Subcutaneous abdominal adipose tissue (tissue), 5 donors: ENCODE measurements at regions not wholly inside any gene's neighbourhood (a gene's known extent, or its start where the extent isn't known, plus 50 kb on each side); places are given as distances from the start of the nearest gene placed in this dataset.

Source experiments
- H3K27ac ChIP-seq: one replicate; pipeline ENCODE4 v1.7.0; 2013; ENCODE audit warnings: low read depth, mild to moderate bottlenecking, inconsistent platforms, low read length, moderate library complexity
- H3K27me3 ChIP-seq, 5 donors: one replicate each; pipeline ENCODE4 v1.7.0; 2013; ENCODE audit warnings: low read length in 5 of 5, inconsistent platforms in 1 of 5; ENCODE audit not compliant: control insufficient read depth in 5 of 5, insufficient read depth in 4 of 5
- H3K36me3 ChIP-seq, 5 donors: one replicate each; pipeline ENCODE4 v1.7.0; 2013; ENCODE audit warnings: low read length in 5 of 5; ENCODE audit not compliant: control insufficient read depth in 5 of 5, insufficient read depth in 5 of 5
- H3K4me1 ChIP-seq, 5 donors: one replicate each; pipeline ENCODE4 v1.7.0; 2013; ENCODE audit warnings: low read length in 5 of 5, mild to moderate bottlenecking in 3 of 5, moderate library complexity in 1 of 5; ENCODE audit not compliant: control insufficient read depth in 5 of 5, insufficient read depth in 5 of 5
- H3K4me3 ChIP-seq, 5 donors: one replicate each; pipeline ENCODE4 v1.7.0; 2013; ENCODE audit warnings: low read length in 5 of 5, low read depth in 1 of 5
- H3K9ac ChIP-seq, 5 donors: one replicate each; pipeline ENCODE4 v1.7.0; 2013; ENCODE audit warnings: low read length in 5 of 5, mild to moderate bottlenecking in 4 of 5, moderate library complexity in 3 of 5
- H3K9me3 ChIP-seq, 5 donors: one replicate each; pipeline ENCODE4 v1.7.0; 2013; ENCODE audit warnings: low read length in 5 of 5; ENCODE audit not compliant: control insufficient read depth in 5 of 5
- donor health status: healthy.
- donor health status: healthy.
- donor health status: healthy.
- donor health status: healthy.
- donor health status: healthy.

DNA sequence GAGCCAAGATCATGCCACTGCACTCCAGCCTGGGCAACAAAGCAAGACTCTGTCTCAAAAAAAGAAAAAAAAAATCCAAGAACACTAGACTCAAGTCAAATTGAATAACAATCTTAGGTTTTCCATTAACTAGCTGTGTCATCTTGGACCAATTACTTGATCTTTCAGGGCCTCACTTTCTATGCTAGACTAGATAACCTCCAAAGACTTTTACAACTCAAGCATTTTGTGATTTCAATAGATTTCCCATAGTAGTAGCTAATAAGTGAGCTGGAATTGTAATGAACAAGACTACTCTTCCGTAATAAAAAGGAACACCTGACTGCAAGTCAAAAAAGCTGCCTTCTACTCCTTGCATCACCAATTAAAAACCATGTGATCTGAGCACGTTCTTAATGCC is 127.0 kb upstream of the SSTR1 start:
- Histone ChIP-seq H3K36me3 (no peaks in the 10 kb centered on the region), H3K27ac (no peak overlapping the region), H3K27me3 (no peaks in the 10 kb centered on the region), H3K9me3 (no peaks in the 10 kb centered on the region), H3K9ac (no peak overlapping the region), H3K4me1 (peaks cover 0 to 2% (median 0%) of the 10 kb centered on the region in 5 donors), H3K4me3 (no peak overlapping the region)

DNA sequence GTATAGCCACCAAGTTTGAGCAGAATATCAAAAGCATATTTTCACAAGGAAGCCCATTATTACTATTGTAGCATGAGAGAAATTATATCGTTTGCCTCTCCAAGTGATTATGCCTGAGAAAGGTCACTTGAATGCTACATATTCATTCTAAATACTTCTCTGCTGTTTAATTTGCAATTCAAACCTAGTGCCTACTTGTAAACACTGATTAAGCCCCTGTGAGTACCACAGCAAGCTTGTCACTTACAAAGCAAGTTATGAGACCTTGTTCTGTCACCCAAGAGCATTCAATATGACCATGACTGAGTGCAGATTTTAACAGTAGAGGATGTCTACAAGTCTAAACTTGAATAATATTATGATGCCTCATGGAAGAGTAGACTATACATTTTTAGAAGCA is 124.7 kb upstream of the SSTR1 start:
- Histone ChIP-seq H3K36me3 (no peaks in the 10 kb centered on the region), H3K27ac (no peak overlapping the region), H3K4me3 (no peak overlapping the region), H3K9ac (no peak overlapping the region), H3K9me3 (no peaks in the 10 kb centered on the region), H3K27me3 (no peaks in the 10 kb centered on the region), H3K4me1 (no peaks in the 10 kb centered on the region)

DNA sequence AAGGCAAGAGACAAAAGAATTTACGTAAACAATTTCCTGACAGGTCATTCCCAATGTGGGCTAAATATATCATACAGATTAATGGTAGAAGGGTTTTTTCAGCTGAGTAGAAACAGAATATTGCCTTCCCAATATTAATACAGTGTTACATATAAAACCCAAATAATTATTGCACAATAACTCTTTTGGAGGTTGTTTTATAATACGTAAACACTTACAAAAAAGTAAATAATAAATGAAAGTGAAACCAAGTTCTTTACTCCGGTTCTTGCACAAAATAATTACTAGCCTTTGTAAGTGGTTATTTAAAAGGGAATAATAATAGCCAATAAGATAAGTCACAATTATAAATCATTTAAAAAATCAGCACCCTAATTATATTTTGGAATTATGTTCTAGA is 118.6 kb upstream of the SSTR1 start:
- no peaks in the 10 kb centered on the region for H3K36me3 ChIP-seq
- H3K27me3 ChIP-seq = no peaks in the 10 kb centered on the region
- no peak overlapping the region for H3K9ac ChIP-seq
- H3K4me1 ChIP-seq = peaks cover 0 to 5% (median 0%) of the 10 kb centered on the region in 5 donors
- H3K4me3 ChIP-seq = peak overlapping the region; percentile 44 to 63 (median 51)
- H3K27ac ChIP-seq = no peak overlapping the region
- H3K9me3 ChIP-seq = peaks cover 4 to 20% (median 14%) of the 10 kb centered on the region in 5 donors

DNA sequence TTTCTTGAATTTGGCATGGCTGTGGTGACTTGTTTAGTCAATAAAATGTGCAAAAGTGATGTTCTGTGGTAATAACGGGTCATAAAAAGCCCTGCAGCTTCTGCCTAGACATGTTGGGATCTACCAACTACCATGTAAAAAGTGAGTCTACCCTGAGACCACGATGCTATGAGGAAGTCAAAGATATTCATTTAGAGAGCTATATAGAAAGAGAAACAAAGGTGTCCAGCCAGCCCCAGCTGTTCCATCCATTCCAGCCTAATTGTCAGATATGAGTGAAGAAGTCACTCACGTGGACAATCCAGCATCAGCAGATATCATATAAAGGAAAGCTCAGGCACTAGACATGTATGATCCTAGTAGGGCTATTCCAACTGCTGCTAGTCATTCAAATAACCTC is 117.2 kb upstream of the SSTR1 start:
- H3K36me3 ChIP-seq = no peaks in the 10 kb centered on the region
- H3K4me1 ChIP-seq = peaks cover 0 to 5% (median 0%) of the 10 kb centered on the region in 5 donors
- no peak overlapping the region for H3K27ac ChIP-seq
- no peak overlapping the region for H3K4me3 ChIP-seq
- H3K9me3 ChIP-seq = peaks cover 4 to 21% (median 20%) of the 10 kb centered on the region in 5 donors
- no peaks in the 10 kb centered on the region for H3K27me3 ChIP-seq
- H3K9ac ChIP-seq = no peak overlapping the region

GRCh38 chr14:38098074-38098836 is 109.4 kb upstream of the SSTR1 start:
- Histone ChIP-seq H3K4me1 (no peaks in the 10 kb centered on the region), H3K9me3 (peaks cover 4 to 20% (median 12%) of the 10 kb centered on the region in 5 donors), H3K4me3 (no peak overlapping the region), H3K36me3 (no peaks in the 10 kb centered on the region), H3K27ac (no peak overlapping the region), H3K27me3 (no peaks in the 10 kb centered on the region), H3K9ac (no peak overlapping the region)

- Histone ChIP-seq H3K9ac (no peak overlapping the region), H3K27me3 (no peaks in the 10 kb centered on the region), H3K36me3 (no peaks in the 10 kb centered on the region)
These were observed 106.0 kb upstream of the SSTR1 start for GRCh38 chr14:38101679-38102078.

GRCh38 chr14:38103542-38104225 is 104.0 kb upstream of the SSTR1 start:
- Histone ChIP-seq H3K36me3 (no peaks in the 10 kb centered on the region), H3K9ac (no peak overlapping the region), H3K4me3 (no peak overlapping the region), H3K27ac (no peak overlapping the region), H3K27me3 (no peaks in the 10 kb centered on the region), H3K9me3 (peaks cover 3 to 11% (median 4%) of the 10 kb centered on the region in 5 donors), H3K4me1 (no peaks in the 10 kb centered on the region)

More at GRCh38 chr14:38101679-38102078, 106.0 kb upstream of the SSTR1 start:
- Histone ChIP-seq H3K4me3 (peak overlapping the region in 1 of 5 donors; percentile 15), H3K27ac (no peak overlapping the region), H3K4me1 (no peaks in the 10 kb centered on the region), H3K9me3 (peaks cover 3 to 11% (median 6%) of the 10 kb centered on the region in 5 donors)

DNA sequence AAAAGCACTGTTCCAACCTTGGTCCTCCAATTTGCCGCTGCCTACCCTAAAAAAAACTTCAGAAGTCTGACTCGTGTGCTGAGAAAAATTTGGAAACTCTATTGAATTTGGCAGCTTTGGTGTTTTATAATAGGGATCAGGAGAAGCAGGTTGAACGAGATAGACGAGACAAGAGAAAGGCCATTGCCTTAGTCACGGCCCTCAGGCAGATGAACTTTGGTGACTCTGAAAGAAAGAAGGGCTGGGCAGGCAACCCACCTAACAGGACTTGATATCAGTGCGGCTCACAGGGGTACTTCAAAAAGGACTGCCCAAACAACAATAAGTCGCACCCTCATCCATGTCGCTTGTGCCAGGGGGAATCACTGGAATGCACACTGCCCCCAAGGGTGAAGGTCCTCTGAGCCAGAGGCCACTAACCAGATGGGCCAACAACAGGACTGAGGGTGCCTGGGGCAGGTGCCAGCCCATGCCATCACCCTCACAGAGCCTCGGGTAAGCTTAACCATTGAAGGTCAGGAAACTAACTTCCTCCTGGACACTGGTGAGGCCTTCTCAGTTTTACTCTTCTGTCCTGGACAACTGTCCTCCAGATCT is 102.5 kb upstream of the SSTR1 start:
- Histone ChIP-seq H3K27me3 (no peaks in the 10 kb centered on the region), H3K4me1 (no peaks in the 10 kb centered on the region), H3K27ac (no peak overlapping the region), H3K9me3 (peaks cover 3 to 6% (median 4%) of the 10 kb centered on the region in 5 donors), H3K4me3 (no peak overlapping the region), H3K9ac (no peak overlapping the region), H3K36me3 (no peaks in the 10 kb centered on the region)

DNA sequence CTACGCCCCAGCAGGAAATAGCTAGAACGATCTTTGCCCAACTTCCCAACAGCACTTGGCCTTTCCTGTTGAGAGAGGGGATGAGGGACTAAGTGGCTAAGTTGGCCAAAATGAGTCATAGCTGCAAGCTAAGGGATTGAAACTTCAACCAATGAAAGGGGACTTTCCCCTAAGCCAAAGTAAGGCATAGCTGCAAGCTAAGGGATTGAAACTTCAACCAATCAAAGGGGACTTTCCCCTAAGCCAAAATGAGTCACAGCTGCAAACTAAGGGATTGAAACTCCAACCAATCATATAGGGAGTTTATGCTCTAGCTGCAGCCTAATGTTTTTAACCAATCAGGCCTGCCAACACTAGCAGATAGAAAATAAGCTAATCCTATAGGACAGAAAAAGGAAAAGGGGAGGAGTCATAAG is 100.5 kb upstream of the SSTR1 start:
- Histone ChIP-seq H3K4me1 (no peaks in the 10 kb centered on the region), H3K4me3 (no peak overlapping the region), H3K9ac (no peak overlapping the region), H3K27ac (no peak overlapping the region), H3K9me3 (no peaks in the 10 kb centered on the region), H3K27me3 (no peaks in the 10 kb centered on the region), H3K36me3 (no peaks in the 10 kb centered on the region)

GRCh38 chr14:38108681-38109080 is 99.0 kb upstream of the SSTR1 start:
- Histone ChIP-seq H3K4me1 (no peaks in the 10 kb centered on the region), H3K9me3 (no peaks in the 10 kb centered on the region), H3K4me3 (no peak overlapping the region), H3K9ac (no peak overlapping the region), H3K36me3 (no peaks in the 10 kb centered on the region), H3K27me3 (no peaks in the 10 kb centered on the region), H3K27ac (no peak overlapping the region)
